GM18498 (cell line): ENCODE measurements at regions not wholly inside any gene's neighbourhood (a gene's known extent, or its start where the extent isn't known, plus 50 kb on each side); places are given as distances from the start of the nearest gene placed in this dataset.

Experiments
- ATAC-seq: cut with Tn5 transposase; IDR thresholded peaks from one replicate; pipeline ENCODE4 v1.9.1; 2021; ENCODE audit warnings: mild to moderate bottlenecking, moderate library complexity; ENCODE audit not compliant: unreplicated experiment

DNA sequence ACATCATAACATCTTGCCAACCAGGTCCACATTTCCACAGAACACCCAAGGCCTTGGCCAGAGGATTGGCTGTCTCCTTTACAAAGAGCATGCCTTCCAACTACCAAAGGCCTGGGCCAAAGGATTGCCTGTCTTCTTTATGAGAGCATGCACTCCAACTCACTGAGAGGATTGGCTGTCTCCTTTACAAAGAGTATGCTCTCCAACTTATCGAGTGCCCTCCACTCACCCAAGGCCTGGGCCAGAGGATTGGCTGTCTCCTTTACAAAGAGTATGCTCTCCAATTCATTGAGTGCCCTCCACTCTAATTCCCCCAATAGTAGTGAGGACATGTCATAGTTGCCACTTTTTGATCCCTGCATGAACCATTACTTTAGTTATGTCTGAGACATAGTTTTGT lies 79.9 kb upstream of the TAS2R1 start:
- ATAC-seq: no peak

- ATAC-seq: no peak
These were observed 77.7 kb upstream of the TAS2R1 start for GRCh38 chr5:9707732-9708462.

DNA sequence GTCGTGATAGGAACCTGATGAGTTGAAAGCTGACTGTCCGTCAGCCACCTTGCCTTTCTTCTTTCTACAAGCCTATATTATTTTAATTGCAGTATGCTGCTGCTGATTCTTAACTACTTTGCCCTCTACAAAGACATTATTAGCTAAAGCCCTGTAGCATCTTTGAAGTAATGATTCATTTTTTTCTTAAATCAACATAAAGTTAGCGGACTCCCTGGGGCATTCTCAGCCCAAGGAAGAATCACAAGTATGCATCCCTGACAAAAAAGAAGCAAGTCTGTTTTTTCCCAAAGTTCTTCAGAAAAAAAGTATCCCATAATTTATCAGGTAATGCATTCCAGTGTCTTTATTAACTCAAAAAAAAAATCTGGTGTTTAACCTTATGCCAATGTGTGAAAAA lies 69.5 kb upstream of the TAS2R1 start:
- ATAC-seq: no peak

DNA sequence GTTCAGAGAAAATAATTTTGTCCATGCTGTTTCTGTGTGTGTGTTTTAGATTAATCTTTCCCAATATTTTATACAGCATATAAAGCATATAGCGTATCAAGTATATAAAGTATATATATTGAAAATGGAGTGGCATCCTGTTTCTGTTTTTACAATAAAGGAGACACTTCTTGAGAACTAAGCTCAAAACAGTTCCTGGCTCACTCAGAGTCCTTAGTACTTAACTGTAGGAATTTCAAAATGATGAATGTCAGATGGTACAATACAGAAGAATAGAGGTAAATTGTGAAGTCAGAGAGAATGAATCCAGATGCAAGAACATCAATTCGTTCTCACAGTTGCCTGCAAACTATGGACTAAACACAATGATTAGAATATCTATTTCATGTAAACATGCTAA lies 68.7 kb upstream of the TAS2R1 start:
- ATAC-seq: no peak

GRCh38 chr5:9698125-9698826 lies 68.1 kb upstream of the TAS2R1 start:
- ATAC-seq: no peak

GRCh38 chr5:9692576-9692975 lies 62.4 kb upstream of the TAS2R1 start:
- no peak for ATAC-seq

DNA sequence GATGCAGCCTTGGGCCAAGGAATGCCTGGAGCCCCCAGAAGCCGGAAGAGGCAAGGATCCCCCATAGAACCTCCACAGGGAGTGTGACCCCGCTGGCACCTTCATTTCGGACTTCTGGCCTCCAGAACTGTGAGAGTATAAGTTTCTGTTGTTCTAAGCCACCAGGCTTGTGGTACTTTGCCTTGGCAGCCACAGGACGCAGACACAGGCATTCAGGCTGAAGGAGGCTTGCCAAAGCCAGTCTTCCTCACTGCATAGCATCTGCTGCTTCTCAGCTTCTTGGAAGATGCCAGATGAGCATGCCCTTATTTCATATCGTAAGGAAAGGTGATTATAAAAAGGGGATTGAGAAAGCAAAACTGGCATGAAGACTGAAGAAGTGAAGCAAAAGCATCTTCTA lies 61.1 kb upstream of the TAS2R1 start:
- ATAC-seq: no peak

DNA sequence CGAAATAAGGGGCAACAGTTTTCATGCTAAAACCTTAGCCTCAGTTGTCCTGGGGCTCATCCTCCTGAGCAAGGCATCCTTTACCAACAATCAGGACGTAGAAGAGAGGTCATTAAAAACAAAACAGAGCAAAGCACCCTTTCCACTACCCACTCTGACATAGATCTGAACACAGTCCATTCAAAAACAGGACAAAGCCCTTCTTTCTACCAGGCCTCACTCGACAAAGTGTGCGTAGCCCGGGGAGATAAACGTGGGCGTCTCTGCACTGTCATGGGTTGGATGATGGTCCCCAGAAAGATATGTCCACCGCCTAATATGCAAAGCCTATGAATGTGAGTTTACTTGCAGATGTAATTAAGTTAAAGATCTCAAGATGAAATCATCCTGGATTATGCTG lies 60.6 kb upstream of the TAS2R1 start:
- no peak for ATAC-seq

DNA sequence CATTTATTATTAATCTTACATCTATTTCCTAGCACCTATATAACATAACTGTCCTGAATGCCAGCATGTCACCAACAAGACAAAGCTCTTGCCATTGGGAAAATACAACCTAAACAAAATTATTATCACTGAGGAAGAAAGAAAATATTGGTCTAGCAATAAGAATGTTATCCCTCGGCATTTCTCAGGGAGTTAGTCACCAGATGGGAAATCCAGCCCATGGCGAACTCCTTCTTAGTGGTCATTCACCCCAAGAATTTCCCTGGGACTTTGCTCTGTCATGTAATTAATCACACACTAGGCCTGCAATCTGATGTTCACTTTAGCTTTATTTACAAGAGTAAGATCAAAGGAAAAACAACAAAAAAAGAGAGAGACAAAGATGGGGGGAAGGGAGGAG lies 56.1 kb upstream of the TAS2R1 start:
- ATAC-seq: no peak

DNA sequence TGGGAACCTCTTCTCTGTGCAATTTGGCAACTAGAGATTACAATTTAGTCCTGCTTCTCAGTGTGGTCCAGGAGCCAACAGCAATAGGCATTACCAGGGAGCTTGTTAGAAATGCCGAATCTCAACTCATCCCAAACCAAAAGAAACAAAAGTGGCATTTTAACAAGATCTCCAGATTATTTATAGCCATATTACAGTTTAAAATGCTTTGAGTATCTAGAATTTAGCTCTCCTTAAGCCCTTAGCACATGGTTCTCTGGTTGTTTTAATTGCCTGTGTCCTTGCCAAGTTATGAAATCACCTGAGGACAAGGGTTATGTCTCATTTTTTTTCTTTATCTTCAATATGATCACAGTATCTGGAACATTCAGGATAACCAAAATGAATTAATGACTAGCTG lies 51.6 kb upstream of the TAS2R1 start:
- no peak for ATAC-seq
